ENCODE measurements at regions not wholly inside any gene's neighbourhood (a gene's known extent, or its start where the extent isn't known, plus 50 kb on each side); places are given as distances from the start of the nearest gene placed in this dataset.

DNA sequence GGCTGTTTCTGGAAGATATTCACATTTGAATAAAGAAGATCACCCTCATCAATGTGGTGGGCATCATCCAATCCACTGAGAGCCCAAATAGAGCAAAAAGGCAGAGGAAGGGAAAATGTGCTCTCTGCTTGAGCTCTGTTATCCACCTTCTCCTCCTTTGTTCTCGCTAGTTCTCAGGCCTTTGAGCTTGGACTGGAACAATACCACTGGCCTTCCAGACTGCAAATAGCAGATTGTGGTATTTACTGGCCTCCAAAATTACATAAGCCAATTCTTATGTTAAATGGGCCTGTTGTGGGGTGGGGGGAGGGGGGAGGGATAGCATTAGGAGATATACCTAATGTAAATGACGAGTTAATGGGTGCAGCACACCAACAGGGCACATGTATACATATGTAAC lies 219.3 kb downstream of the C1orf94 start:
- CTCF ChIA-PET = no interaction called here
- Mint-ChIP-seq H3K4me3 (ENCODE audit: unreplicated experiment) (no peak overlapping the region), H3K27ac (ENCODE audit: low read depth, unreplicated experiment) (no peak overlapping the region), H3K9me3 (ENCODE audit: unreplicated experiment) (peaks cover 23% of the 10 kb centered on the region), H3K36me3 (ENCODE audit: insufficient read depth, unreplicated experiment) (no peaks in the 10 kb centered on the region), H3K4me1 (ENCODE audit: insufficient read depth, unreplicated experiment) (no peaks in the 10 kb centered on the region), H3K27me3 (ENCODE audit: insufficient read depth, unreplicated experiment) (no peaks in the 10 kb centered on the region)
- no TSS peak for BruUV-seq (replicated peaks)
- POLR2A ChIA-PET = no interaction called here
- intact Hi-C loops (cut with micrococcal nuclease) = no loop called here
- TF ChIP-seq, protein P1, sequence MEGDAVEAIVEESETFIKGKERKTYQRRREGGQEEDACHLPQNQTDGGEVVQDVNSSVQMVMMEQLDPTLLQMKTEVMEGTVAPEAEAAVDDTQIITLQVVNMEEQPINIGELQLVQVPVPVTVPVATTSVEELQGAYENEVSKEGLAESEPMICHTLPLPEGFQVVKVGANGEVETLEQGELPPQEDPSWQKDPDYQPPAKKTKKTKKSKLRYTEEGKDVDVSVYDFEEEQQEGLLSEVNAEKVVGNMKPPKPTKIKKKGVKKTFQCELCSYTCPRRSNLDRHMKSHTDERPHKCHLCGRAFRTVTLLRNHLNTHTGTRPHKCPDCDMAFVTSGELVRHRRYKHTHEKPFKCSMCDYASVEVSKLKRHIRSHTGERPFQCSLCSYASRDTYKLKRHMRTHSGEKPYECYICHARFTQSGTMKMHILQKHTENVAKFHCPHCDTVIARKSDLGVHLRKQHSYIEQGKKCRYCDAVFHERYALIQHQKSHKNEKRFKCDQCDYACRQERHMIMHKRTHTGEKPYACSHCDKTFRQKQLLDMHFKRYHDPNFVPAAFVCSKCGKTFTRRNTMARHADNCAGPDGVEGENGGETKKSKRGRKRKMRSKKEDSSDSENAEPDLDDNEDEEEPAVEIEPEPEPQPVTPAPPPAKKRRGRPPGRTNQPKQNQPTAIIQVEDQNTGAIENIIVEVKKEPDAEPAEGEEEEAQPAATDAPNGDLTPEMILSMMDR (IDR thresholded peaks at IDR 0.05; ENCODE audit: unreplicated experiment) = no peak
- no peak for DNase-seq (ENCODE audit: unreplicated experiment)

DNA sequence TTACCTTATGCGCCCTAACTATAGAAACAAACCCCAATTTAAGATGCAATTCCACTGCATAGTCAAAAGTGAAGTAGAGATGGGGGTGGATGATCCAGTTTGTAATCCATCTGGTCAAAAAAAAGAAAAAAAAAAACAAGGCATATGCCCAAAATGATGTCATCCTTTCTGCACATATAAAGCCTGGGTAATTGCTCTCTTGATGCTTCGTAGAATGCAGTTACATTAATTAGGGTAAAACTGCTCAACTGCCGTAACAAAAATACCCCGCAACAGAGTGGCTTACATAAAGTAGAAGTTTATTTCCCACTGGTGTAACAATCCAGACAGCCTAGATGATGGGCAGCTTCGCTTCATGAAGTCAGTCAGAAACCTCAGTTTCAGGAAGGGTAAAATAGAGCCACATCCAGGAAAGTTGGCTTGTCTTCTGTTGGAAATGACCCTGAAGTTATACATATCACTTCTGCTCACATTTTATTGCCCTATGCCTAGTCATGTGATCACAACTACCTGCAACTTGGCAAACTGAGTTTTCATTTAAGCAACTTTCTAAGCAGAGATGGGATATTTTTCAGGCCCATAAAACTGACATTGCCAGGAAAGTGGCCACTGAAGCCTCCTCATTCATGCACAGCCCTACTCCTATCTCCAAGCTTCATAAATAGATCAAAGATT lies 221.7 kb downstream of the C1orf94 start:
- H3K36me3 Mint-ChIP-seq (ENCODE audit: insufficient read depth, unreplicated experiment) = no peaks in the 10 kb centered on the region
- H3K4me1 Mint-ChIP-seq (ENCODE audit: insufficient read depth, unreplicated experiment) = no peaks in the 10 kb centered on the region
- no peak overlapping the region for H3K27ac Mint-ChIP-seq (ENCODE audit: low read depth, unreplicated experiment)
- intact Hi-C loops (cut with micrococcal nuclease) = no loop called here
- H3K27me3 Mint-ChIP-seq (ENCODE audit: insufficient read depth, unreplicated experiment) = no peaks in the 10 kb centered on the region
- no peak overlapping the region for H3K4me3 Mint-ChIP-seq (ENCODE audit: unreplicated experiment)
- CTCF ChIA-PET = interaction anchor here (0.9 kb wide), 1 partner anchor 676 kb away, joined by 4 read pairs; no protein-coding TSS in a partner anchor
- no TSS peak for BruUV-seq (replicated peaks)
- no peak for DNase-seq (ENCODE audit: unreplicated experiment)
- POLR2A ChIA-PET = no interaction called here
- H3K9me3 Mint-ChIP-seq (ENCODE audit: unreplicated experiment) = peaks cover 15% of the 10 kb centered on the region
- TF ChIP-seq, protein P1 (IDR thresholded peaks at IDR 0.05; ENCODE audit: unreplicated experiment) = no peak

DNA sequence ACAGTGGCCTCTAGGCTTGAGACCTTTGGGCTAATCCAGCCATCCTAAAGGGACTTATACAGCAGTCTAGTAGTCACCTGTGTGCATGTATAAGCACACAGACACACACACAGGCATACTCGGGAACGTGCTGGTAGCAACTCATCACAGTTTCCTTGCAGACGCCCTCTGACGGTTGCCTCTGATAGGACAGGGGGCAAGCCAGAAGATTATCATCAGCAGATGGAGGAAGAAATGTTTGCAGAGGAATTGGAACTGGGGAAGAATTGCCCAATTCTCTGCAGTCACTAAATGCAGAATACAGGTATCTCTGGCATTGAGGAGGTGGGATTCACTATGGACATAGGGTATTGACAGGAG lies 222.2 kb downstream of the C1orf94 start:
- POLR2A ChIA-PET = no interaction called here
- CTCF ChIA-PET = interaction anchor here (0.9 kb wide), 1 partner anchor 677 kb away, joined by 4 read pairs; no protein-coding TSS in a partner anchor
- Mint-ChIP-seq H3K27ac (ENCODE audit: low read depth, unreplicated experiment) (no peak overlapping the region), H3K36me3 (ENCODE audit: insufficient read depth, unreplicated experiment) (no peaks in the 10 kb centered on the region), H3K9me3 (ENCODE audit: unreplicated experiment) (peaks cover 19% of the 10 kb centered on the region), H3K4me1 (ENCODE audit: insufficient read depth, unreplicated experiment) (no peaks in the 10 kb centered on the region), H3K27me3 (ENCODE audit: insufficient read depth, unreplicated experiment) (no peaks in the 10 kb centered on the region), H3K4me3 (ENCODE audit: unreplicated experiment) (no peak overlapping the region)
- intact Hi-C loops (cut with micrococcal nuclease) = no loop called here
- no peak for DNase-seq (ENCODE audit: unreplicated experiment)
- TF ChIP-seq, protein P1 (IDR thresholded peaks at IDR 0.05; ENCODE audit: unreplicated experiment) = no peak
- BruUV-seq (replicated peaks) = no TSS peak

- TF ChIP-seq, protein P1 (IDR thresholded peaks at IDR 0.05; ENCODE audit: unreplicated experiment) = no peak
- H3K27me3 Mint-ChIP-seq (ENCODE audit: insufficient read depth, unreplicated experiment) = no peaks in the 10 kb centered on the region
- no peaks in the 10 kb centered on the region for H3K4me1 Mint-ChIP-seq (ENCODE audit: insufficient read depth, unreplicated experiment)
- no peak overlapping the region for H3K4me3 Mint-ChIP-seq (ENCODE audit: unreplicated experiment)
- CTCF ChIA-PET = no interaction called here
- POLR2A ChIA-PET = no interaction called here
- DNase-seq (ENCODE audit: unreplicated experiment) = no peak
- no peaks in the 10 kb centered on the region for H3K36me3 Mint-ChIP-seq (ENCODE audit: insufficient read depth, unreplicated experiment)
- H3K9me3 Mint-ChIP-seq (ENCODE audit: unreplicated experiment) = peaks cover 27% of the 10 kb centered on the region
- no peak overlapping the region for H3K27ac Mint-ChIP-seq (ENCODE audit: low read depth, unreplicated experiment)
- intact Hi-C loops (cut with micrococcal nuclease) = no loop called here
- BruUV-seq (replicated peaks) = no TSS peak
Observed at GRCh38 chr1:34400675-34401074, 224.0 kb downstream of the C1orf94 start.

All from MCF 10A (cell line).